ENCODE measurements at regions not wholly inside any gene's neighbourhood (a gene's known extent, or its start where the extent isn't known, plus 50 kb on each side); places are given as distances from the start of the nearest gene placed in this dataset.

- TF ChIP-seq CTCF (IDR thresholded peaks at IDR 0.05) (no peak), POLR2A (IDR thresholded peaks at IDR 0.05) (no peak)
These were observed 461.4 kb upstream of the TSHZ3 start for GRCh38 chr19:31810536-31811109.
